Skin epidermis (tissue), 12 donors: ENCODE measurements at regions not wholly inside any gene's neighbourhood (a gene's known extent, or its start where the extent isn't known, plus 50 kb on each side); places are given as distances from the start of the nearest gene placed in this dataset.
"Not testable (repeated sequence)": the region's sequence is repeated elsewhere in the genome, so short reads cannot be mapped to it uniquely, and the experiment has no call there.

Source experiments
- H3K27ac ChIP-seq, 21 experiments: fragments of 200-600 bp; sonication (generic) in 11 of 21; one replicate each; pipeline ENCODE4 v1.5.0; 2020; ENCODE audit warnings: mild to moderate bottlenecking in 3 of 21, inconsistent platforms in 2 of 21, moderate library complexity in 2 of 21
- H3K4me3 ChIP-seq, 7 experiments: fragments of 200-600 bp; sonication (generic) in 2 of 7; one replicate each; pipeline ENCODE4 v1.5.0; 2020; ENCODE audit warnings: inconsistent platforms in 2 of 7, mild to moderate bottlenecking in 2 of 7, moderate library complexity in 1 of 7

GRCh38 chr1:193919827-193920226 is 733.4 kb upstream of the B3GALT2 start:
- no peak overlapping the region for H3K27ac ChIP-seq
- no peak overlapping the region for H3K4me3 ChIP-seq

- Histone ChIP-seq H3K4me3 (no peak overlapping the region), H3K27ac (no peak overlapping the region)
Measured at GRCh38 chr1:193916452-193916851, 730.0 kb upstream of the B3GALT2 start.

- Histone ChIP-seq H3K27ac (no peak overlapping the region), H3K4me3 (no peak overlapping the region)
Measured at GRCh38 chr1:193914871-193915270, 728.5 kb upstream of the B3GALT2 start.

- no peak overlapping the region for H3K27ac ChIP-seq
- H3K4me3 ChIP-seq = no peak overlapping the region
Measured at GRCh38 chr1:193909406-193910082, 723.1 kb upstream of the B3GALT2 start.

- H3K27ac ChIP-seq = no peak overlapping the region
- no peak overlapping the region for H3K4me3 ChIP-seq
Measured at GRCh38 chr1:193905288-193906085, 719.1 kb upstream of the B3GALT2 start.

GRCh38 chr1:193891788-193892187 is 705.4 kb upstream of the B3GALT2 start:
- no peak overlapping the region for H3K27ac ChIP-seq
- H3K4me3 ChIP-seq = no peak overlapping the region

GRCh38 chr1:193890935-193891334 is 704.5 kb upstream of the B3GALT2 start:
- no peak overlapping the region for H3K4me3 ChIP-seq
- H3K27ac ChIP-seq = no peak overlapping the region

GRCh38 chr1:193884848-193885558 is 698.6 kb upstream of the B3GALT2 start:
- H3K4me3 ChIP-seq = no peak overlapping the region

GRCh38 chr1:193877920-193878319 is 691.5 kb upstream of the B3GALT2 start:
- H3K4me3 ChIP-seq, H3K27ac ChIP-seq: not testable (repeated sequence)

More at GRCh38 chr1:193884848-193885558, 698.6 kb upstream of the B3GALT2 start:
- H3K27ac ChIP-seq = no peak overlapping the region

GRCh38 chr1:193868425-193868824 is 682.0 kb upstream of the B3GALT2 start:
- no peak overlapping the region for H3K27ac ChIP-seq

GRCh38 chr1:193856261-193856660 is 669.8 kb upstream of the B3GALT2 start:
- no peak overlapping the region for H3K4me3 ChIP-seq

More at GRCh38 chr1:193868425-193868824, 682.0 kb upstream of the B3GALT2 start:
- no peak overlapping the region for H3K4me3 ChIP-seq

GRCh38 chr1:193850745-193851144 is 664.3 kb upstream of the B3GALT2 start:
- Histone ChIP-seq H3K4me3 (no peak overlapping the region), H3K27ac (no peak overlapping the region)

More at GRCh38 chr1:193856261-193856660, 669.8 kb upstream of the B3GALT2 start:
- H3K27ac ChIP-seq = no peak overlapping the region

- Histone ChIP-seq H3K27ac (no peak overlapping the region), H3K4me3 (no peak overlapping the region)
Measured at GRCh38 chr1:193846876-193847604, 660.6 kb upstream of the B3GALT2 start.

- Histone ChIP-seq H3K4me3 (no peak overlapping the region), H3K27ac (no peak overlapping the region)
Measured at GRCh38 chr1:193846411-193846810, 660.0 kb upstream of the B3GALT2 start.

- no peak overlapping the region for H3K4me3 ChIP-seq
- H3K27ac ChIP-seq = no peak overlapping the region
Measured at GRCh38 chr1:193841857-193842256, 655.4 kb upstream of the B3GALT2 start.

- Histone ChIP-seq H3K4me3 (no peak overlapping the region), H3K27ac (no peak overlapping the region)
Measured at GRCh38 chr1:193831465-193831864, 645.1 kb upstream of the B3GALT2 start.

- H3K4me3 ChIP-seq = no peak overlapping the region
- H3K27ac ChIP-seq = no peak overlapping the region
Measured at GRCh38 chr1:193827516-193827915, 641.1 kb upstream of the B3GALT2 start.

GRCh38 chr1:193819376-193819775 is 633.0 kb upstream of the B3GALT2 start:
- no peak overlapping the region for H3K27ac ChIP-seq
- H3K4me3 ChIP-seq = no peak overlapping the region

- Histone ChIP-seq H3K27ac (no peak overlapping the region), H3K4me3 (no peak overlapping the region)
Measured at GRCh38 chr1:193807208-193807607, 620.8 kb upstream of the B3GALT2 start.
